ENCODE measurements at regions not wholly inside any gene's neighbourhood (a gene's known extent, or its start where the extent isn't known, plus 50 kb on each side); places are given as distances from the start of the nearest gene placed in this dataset.

DNA sequence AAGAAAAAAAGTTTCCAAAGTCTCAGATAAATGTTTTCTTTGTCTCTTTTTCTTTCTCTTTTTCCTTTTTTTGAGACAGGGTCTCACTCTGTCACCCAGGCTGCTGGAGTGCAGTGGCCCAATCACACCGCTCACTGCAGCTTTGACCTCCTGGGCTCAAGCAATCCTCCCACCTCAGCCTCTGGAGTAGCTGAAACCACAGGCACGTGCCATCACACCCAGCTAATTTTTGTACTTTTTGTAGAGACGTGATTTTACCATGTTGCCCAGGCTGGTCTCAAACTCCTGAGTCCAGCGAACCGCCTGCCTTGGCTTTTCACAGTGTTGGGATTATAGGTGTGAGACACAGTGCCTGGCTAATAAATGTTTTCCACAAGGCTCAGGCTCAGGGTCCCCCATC is 53.3 kb upstream of the KSR1 start:
- DNase-seq (ENCODE audit: low spot score) = no peak
- in situ Hi-C loops (cut with MboI; ENCODE audit: low sequenced_read_pairs, unreplicated experiment) = no loop called here
- TF ChIP-seq, protein P1, sequence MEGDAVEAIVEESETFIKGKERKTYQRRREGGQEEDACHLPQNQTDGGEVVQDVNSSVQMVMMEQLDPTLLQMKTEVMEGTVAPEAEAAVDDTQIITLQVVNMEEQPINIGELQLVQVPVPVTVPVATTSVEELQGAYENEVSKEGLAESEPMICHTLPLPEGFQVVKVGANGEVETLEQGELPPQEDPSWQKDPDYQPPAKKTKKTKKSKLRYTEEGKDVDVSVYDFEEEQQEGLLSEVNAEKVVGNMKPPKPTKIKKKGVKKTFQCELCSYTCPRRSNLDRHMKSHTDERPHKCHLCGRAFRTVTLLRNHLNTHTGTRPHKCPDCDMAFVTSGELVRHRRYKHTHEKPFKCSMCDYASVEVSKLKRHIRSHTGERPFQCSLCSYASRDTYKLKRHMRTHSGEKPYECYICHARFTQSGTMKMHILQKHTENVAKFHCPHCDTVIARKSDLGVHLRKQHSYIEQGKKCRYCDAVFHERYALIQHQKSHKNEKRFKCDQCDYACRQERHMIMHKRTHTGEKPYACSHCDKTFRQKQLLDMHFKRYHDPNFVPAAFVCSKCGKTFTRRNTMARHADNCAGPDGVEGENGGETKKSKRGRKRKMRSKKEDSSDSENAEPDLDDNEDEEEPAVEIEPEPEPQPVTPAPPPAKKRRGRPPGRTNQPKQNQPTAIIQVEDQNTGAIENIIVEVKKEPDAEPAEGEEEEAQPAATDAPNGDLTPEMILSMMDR (IDR thresholded peaks at IDR 0.05; ENCODE audit: borderline replicate concordance, control extremely low read depth, extremely low read depth, insufficient read depth, missing control alignments) = no peak

DNA sequence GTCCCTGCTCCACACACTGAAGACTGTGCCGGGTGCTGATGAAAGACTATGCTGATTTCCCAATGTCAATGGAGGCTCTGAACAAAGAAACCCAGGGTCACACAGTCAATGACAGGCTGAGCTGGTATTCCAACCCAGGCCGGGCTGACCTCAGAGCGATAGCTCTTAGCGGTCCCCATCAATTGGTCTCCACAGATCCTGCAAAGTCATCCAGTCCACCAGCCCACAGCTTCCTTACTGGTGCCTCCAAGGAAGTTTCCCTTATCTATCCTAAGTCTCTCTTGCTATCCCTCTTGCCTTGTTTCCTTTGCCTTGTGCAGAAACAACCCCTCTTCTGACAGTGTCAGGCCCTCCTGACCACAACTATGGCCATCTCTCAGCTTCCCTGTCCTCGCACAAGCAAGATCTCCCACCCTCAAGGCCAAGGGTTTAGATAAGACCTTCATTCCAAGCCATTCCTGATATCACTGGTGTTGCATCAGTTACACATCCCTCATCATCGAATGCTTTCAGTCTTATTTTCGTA is 52.7 kb upstream of the KSR1 start:
- TF ChIP-seq, protein P1 (IDR thresholded peaks at IDR 0.05; ENCODE audit: borderline replicate concordance, control extremely low read depth, extremely low read depth, insufficient read depth, missing control alignments) = no peak
- in situ Hi-C loops (cut with MboI; ENCODE audit: low sequenced_read_pairs, unreplicated experiment) = no loop called here
- no peak for DNase-seq (ENCODE audit: low spot score)

DNA sequence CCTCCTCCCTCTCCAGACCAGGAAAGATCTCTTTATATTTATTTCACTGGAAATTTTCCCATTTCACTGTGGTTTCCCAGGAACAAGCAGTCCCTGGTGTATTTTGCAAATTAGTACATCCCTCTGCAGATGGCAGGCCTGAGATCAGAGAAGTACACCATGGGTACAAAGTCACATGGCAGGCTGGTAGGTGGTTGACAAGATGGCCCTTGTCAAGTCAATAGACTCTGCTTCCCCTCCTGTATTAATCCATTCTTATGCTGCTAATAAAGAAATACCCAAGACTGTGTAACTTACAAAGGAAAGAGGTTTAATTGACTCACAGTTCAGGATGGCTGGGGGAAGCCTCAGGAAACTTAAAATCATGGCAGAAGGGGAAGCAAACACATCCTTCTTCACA is 51.6 kb upstream of the KSR1 start:
- TF ChIP-seq, protein P1 (IDR thresholded peaks at IDR 0.05; ENCODE audit: borderline replicate concordance, control extremely low read depth, extremely low read depth, insufficient read depth, missing control alignments) = no peak
- DNase-seq (ENCODE audit: low spot score) = no peak
- in situ Hi-C loops (cut with MboI; ENCODE audit: low sequenced_read_pairs, unreplicated experiment) = no loop called here

All from GM13976 (cell line).